NCI-H1417 treated with DMSO at 0.1 percent for 48 hours (cell line): ENCODE measurements at regions not wholly inside any gene's neighbourhood (a gene's known extent, or its start where the extent isn't known, plus 50 kb on each side); places are given as distances from the start of the nearest gene placed in this dataset.

Experiments used
- DNase-seq: peaks from one replicate; lab custom pipeline; 2025; lab: John Stamatoyannopoulos, UW

GRCh38 chr13:73390100-73390499, 331.3 kb downstream of the KLF5 start:
- no peak for DNase-seq

- no peak for DNase-seq
These were observed 329.8 kb downstream of the KLF5 start for GRCh38 chr13:73388586-73388985.

DNA sequence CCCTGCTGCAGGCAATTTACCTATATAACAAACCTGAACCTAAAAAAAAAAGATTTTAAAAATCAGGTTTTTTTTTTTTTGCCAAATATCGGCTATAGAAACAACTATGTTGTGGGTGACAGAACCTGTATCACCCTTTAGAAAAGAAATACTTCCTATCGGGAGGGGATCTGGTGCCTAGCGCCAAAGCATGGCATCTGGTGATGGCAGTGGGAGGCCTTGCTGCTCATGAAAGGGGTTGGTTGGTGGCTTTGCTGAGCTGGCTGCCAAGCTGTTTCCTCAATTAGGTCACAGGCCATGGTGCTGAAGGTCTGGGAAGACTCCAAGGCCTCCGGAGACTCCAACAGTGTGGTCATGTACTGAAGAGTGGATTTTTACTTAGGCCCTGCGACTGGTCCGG, 328.5 kb downstream of the KLF5 start:
- DNase-seq: no peak

DNA sequence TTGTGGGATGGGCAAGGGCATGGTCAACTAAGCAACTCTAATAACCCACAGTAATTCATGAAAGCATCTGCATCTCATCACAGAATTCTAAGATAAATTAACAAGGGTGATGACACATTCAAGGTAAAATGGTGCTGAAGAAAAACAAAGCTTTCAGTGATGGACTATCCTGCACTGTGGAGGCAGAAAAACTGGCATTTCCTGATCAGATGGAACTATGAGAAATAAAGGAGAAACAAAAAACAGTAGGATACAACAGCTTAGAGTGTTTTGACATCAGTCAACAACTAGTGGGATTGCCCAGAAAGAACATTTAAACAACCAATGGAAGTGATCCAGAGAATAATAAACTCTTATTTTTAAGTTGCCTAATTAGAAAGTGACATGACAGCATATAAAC, 327.0 kb downstream of the KLF5 start:
- no peak for DNase-seq

GRCh38 chr13:73372666-73373627, 314.1 kb downstream of the KLF5 start:
- DNase-seq: no peak

DNA sequence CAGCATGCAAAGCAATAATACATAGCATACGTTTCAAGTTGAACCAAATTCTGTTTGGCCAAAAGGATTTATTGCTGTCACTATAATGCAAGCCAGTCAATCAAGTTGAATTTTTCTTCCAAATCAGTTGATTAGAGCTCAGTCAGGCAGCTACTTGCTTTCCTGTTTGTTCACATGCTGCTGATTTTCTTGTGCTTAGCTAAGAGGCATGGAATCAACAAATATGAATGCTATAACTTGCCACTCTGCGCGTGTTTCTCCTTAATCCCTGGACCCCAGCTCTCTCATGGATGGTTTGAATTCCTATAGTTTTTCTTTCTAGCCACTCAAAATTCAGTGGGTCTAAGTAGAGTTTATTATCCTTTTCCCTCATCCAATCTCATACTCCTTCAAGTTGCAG, 311.3 kb downstream of the KLF5 start:
- DNase-seq: no peak

DNA sequence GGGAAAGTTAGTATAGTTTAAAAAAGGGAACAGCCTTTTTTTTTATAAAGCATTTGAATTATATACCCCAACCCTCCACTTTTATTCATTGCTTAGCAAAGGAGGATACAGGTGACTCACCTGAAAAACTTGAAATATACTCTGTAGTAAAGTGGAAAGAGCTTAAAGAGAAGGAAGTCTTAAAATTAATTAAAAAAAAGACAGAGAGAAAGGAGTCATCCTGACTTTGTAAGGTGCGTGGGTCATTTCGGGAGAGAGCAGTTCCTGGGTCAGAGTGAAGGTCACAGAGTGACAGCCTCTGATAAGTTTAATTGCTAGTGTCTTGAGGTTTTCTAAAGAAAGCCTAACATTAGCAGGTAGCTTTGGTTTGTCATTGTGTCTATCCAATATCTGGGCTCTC, 310.3 kb downstream of the KLF5 start:
- no peak for DNase-seq

GRCh38 chr13:73368608-73369007, 309.8 kb downstream of the KLF5 start:
- DNase-seq: no peak

- no peak for DNase-seq
These were observed 309.1 kb downstream of the KLF5 start for GRCh38 chr13:73367886-73368285.

DNA sequence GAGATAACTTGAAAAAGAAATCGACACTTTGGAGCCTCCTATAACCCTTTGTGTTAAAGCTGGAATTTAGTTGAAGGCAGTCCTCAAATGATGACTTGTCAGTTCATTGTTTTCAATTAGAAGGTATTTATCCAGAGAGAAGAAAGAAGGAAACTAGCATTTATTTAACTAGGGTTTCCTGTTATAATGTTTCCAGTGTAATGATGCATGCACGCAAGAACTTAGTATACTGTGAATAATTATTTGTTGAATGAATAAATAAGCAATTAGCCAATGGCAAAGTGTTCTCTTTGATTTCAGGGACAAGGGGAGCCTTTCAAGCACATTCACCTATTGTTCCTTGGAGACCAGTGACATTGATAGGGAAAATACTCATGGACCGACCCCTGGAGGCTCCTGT, 307.4 kb downstream of the KLF5 start:
- no peak for DNase-seq

DNA sequence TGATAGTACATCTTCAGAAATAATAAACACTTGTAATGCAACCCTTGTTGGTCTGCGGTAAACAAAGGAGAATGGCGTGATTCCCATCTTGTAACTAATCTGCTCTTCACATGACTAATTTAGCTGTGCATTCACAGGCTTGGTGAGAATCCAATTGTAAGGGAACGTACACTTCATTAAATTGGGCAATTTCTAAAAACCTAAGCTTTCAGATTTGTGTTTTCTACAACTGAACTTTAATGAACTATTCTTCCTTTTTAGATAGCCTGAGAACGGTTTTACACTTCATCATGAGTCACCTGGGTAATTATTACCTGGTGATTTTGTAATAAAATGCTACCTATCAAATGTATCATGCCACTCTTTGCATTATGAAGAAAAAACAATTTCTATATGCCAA, 306.9 kb downstream of the KLF5 start:
- no peak for DNase-seq

DNA sequence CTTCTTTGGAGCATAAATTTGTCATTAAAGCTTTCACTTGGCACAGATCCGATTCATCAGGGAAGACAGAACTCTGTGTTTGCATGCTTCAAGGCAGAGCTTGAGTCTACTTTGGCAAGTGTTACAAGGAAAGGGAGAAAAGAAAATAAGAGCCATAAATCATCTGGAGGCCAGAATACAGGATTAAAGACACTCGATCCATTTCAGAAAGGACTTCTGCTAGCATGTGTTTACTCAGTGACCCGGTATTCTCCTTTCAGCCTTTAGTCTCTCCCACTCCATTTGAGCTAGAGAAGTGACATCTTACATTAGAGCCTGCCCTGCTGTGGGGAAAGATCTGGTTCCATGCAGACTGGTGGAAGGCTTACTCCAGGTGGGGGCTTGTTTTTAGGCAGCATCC, 306.4 kb downstream of the KLF5 start:
- no peak for DNase-seq

DNA sequence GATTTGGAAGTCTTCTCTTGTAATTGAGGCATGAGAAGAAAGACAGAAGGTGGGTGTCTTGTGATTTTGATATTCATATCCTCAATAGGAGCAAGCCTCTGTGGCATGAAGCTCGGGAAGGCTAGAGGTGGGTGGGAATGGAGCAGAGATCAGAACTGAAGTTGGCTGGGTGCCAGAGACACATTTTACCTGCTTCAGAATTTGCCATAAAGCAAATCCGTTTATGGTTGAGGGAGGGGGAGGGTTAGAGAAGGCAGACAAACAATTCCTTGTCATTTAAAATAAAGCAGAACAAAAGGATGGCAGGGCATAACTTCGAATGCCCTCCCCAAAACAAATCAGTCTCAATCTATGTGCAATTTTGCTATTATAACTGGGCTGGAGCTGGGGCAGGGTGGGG, 305.9 kb downstream of the KLF5 start:
- DNase-seq: no peak

DNA sequence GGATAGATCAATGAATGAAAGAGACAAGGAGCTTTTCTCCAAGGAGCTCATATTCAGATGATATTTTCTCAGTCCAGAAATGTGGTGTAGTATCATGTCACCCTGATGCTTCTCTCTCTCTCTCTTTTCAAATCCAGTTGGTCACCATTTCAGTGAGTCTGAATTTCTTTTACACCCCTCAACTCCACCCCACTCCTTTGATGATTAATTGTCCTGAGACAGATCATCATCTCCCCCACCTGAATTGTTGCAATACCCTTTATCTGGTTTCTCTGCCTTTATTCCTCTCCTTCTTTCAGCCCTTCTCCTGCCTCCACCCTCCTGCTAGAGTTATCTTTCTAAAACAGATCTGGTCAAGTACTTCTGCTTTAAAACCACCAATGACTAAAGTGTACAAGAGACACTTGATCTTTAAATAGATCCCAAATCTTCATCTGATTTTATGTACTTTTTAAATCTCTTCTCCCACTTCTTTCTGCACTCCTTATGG, 299.8 kb downstream of the KLF5 start:
- no peak for DNase-seq

DNA sequence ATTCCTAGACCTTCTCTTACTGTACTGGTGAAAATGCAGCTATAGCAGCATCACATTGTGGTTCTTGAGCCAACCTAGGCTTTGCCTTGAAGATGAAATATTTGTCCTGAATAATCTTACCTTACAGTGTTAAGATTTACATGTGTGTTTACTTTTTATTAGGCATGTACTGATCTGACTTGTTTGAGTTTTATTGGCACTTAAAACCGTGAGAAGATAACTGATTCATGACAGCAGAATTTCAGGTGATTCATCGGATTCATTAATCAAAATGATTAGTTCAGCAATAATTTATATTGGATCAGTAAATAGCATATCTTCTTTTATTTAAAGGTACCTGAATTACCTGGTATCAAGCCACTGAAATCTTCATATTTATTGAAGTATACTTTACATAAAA, 296.3 kb downstream of the KLF5 start:
- no peak for DNase-seq

DNA sequence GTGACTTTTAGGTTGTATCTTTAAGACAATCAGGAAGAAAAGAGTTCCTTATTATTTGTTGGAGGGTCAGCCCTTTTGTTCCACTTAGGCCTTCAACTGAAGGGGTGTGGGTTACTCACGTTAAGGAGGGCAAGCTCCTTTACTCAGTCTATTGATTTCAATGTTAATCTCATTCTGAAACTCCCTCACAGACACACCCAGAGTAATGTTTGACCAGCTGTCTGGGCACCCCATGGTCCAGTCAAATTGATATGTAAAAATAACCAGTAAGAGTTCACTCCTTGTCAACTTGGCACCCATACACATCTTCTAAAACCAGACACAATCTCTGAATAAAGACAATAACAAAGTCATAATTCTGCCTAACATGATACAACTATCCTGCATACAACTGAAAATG, 292.9 kb downstream of the KLF5 start:
- no peak for DNase-seq

DNA sequence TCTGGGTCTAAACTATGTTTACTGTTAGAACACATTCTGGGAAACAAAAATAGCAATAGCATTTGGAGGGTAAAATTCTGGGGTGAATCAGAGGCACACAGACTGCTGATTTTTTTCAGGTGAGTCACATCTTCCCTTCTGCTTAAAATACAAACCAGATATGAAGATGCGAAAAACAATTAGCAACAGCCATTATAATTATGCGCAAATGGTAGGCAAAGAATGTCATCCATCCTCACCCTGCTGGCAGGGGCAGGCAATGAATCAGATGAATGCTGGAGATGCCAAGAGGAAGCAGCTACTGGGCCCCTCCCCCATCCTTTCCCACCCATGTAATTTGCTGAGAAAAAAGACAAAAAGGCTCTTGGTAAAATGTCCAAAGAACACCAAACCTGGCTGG, 282.9 kb downstream of the KLF5 start:
- DNase-seq: no peak

- DNase-seq: no peak
These were observed 281.3 kb downstream of the KLF5 start for GRCh38 chr13:73340069-73340468.

DNA sequence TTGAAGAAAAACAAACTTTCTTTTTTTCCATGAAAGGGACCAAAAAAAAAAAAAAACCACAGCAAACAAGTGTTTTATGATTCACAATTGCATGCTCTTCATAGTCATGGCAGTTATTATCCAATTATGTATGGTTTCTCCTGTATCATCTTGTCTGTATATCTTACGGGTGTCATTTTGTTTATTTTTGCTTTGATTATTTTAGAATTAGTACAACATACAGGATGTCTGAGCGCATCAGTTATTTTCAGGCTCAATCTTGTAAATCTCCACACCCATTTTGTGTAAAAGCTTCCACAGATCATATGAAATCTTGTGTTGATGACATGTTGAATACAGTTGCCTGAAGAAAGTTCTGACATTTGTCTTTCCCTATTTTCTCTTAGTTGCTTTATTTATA, 280.3 kb downstream of the KLF5 start:
- DNase-seq: no peak

DNA sequence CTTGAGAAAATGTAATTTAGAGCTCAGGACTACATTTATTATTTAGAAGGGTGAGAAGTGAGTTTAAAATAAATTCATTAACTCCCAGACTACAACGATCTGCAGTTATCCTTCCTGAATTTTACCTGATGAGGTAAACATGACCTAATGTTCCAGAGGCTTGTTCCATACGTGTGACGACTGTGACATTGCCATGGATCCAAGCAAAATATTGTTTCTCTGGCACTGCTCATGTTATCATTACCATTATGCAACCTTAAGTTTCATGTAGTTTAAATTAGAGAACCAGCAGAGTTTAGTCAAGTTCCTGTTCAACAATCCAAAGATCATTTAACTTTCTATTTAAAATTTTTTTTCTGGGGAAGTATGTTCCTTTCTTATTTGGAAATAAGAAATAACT, 279.6 kb downstream of the KLF5 start:
- no peak for DNase-seq

DNA sequence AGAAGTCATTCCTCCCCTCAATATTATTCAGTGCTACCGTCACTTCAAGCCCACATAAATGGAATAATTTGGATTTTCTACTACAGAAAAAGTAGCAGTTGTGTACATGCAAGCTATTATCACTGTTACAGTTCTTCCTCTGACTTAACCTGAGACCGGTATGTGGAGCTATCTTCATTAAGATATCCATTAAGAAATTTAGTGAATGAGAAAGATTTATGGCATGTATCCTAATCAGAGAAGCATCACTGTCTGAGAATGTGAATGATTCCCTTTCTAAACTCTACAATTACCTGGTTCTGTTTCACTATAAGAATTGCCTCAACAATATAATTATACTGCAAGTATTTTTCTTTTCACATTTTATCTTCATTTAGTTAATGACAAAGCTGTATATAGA, 278.7 kb downstream of the KLF5 start:
- no peak for DNase-seq

DNA sequence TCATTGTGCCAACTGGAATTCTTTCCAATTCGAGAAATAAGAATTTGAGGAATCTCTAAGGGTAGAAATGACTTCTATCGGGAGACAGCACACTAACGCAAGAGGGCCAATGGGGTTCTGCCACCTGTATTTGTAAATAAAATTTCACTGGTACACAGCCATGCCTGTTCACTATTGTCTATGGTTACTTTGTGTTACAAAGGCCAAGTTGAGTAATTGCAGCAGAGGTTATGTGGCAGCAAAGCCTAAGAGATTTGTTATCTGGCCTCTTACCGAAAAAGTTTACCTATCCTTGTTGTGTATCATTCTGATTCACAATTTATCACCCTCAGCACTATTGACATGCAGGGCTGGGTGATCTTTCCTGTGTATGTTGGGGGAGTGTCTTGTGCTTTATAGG, 278.0 kb downstream of the KLF5 start:
- DNase-seq: no peak

DNA sequence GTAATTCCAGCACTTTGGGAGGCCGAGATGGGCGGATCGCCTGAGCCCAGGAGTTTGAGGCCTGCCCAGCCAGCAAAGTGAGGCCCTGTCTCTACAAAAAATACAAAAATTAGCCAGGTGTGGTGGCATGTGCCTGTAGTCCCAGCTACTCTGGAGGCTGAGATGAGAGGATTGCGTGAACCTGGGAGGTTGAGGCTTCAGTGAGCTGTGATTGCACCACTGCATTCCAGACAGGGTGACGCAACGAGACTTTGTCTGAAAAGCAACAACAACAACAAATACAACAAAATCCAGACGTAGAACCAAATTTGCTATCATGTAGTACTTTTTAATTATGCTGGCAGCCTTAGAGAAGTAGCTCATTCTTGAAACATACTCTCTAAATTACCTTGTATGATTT, 277.1 kb downstream of the KLF5 start:
- DNase-seq: no peak

GRCh38 chr13:73335210-73335609, 276.4 kb downstream of the KLF5 start:
- no peak for DNase-seq
